ENCODE measurements at regions not wholly inside any gene's neighbourhood (a gene's known extent, or its start where the extent isn't known, plus 50 kb on each side); places are given as distances from the start of the nearest gene placed in this dataset.

DNA sequence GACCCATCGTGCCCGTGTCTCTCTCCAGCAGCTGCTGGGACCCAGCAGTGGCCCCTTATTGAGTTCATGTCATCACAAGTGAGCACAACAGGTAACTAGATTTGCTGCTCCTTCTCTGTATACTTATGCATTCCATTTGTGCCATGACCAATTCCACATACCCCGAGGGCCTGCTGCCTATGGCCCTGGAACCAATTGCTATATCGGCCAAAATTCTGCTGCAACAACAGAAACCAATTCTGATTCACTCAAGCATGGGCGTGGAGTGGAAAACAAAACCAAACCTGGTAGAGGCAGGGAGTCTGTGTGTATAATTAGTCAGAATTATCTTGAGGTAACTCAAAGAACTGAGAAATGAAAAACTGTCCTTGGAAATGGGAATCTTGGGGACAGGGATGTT is 516.6 kb downstream of the EPHB1 start:
- TF ChIP-seq EZH2 (IDR thresholded peaks at IDR 0.05; ENCODE audit: low read length, missing control alignments): no peak
- TF ChIP-seq, protein P1, sequence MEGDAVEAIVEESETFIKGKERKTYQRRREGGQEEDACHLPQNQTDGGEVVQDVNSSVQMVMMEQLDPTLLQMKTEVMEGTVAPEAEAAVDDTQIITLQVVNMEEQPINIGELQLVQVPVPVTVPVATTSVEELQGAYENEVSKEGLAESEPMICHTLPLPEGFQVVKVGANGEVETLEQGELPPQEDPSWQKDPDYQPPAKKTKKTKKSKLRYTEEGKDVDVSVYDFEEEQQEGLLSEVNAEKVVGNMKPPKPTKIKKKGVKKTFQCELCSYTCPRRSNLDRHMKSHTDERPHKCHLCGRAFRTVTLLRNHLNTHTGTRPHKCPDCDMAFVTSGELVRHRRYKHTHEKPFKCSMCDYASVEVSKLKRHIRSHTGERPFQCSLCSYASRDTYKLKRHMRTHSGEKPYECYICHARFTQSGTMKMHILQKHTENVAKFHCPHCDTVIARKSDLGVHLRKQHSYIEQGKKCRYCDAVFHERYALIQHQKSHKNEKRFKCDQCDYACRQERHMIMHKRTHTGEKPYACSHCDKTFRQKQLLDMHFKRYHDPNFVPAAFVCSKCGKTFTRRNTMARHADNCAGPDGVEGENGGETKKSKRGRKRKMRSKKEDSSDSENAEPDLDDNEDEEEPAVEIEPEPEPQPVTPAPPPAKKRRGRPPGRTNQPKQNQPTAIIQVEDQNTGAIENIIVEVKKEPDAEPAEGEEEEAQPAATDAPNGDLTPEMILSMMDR (conservative IDR thresholded peaks at IDR 0.05 in 1 of 2, IDR thresholded peaks at IDR 0.05 in 1 of 2; ENCODE audit: low read depth in 1 of 2, low read length in 2 of 2): no peak
